Activated T-cell treated with anti-CD3 and anti-CD28 coated beads, Interleukin-2, amount 50 U/mL, for 72 hours (primary cell): ENCODE measurements at regions not wholly inside any gene's neighbourhood (a gene's known extent, or its start where the extent isn't known, plus 50 kb on each side); places are given as distances from the start of the nearest gene placed in this dataset.
"Not testable (repeated sequence)": the region's sequence is repeated elsewhere in the genome, so short reads cannot be mapped to it uniquely, and the experiment has no call there.

Source experiments
- ATAC-seq, 2 donors: fragments of 150-1000 bp; cut with Tn5 transposase; replicated peaks in 1 of 2; 2 replicates each; pipeline ENCODE4 v1.10.0; 2021; ENCODE audit warnings: moderate library complexity in 2 of 2, mild to moderate bottlenecking in 1 of 2
- DNase-seq, 2 donors: peaks; one replicate each; pipeline ENCODE4 v3.0.0; 2021 to 2022; ENCODE audit warnings: mixed read lengths in 1 of 2
- H3K27ac Mint-ChIP-seq: one replicate; pipeline ENCODE4 v1.8.0; 2022; ENCODE audit warnings: mild to moderate bottlenecking, moderate library complexity, mixed read lengths
- H3K27me3 Mint-ChIP-seq: one replicate; pipeline ENCODE4 v1.8.0; 2022; ENCODE audit warnings: low read depth, mixed read lengths
- H3K36me3 Mint-ChIP-seq, 2 donors: one replicate each; pipeline ENCODE4 v1.8.0; 2022; ENCODE audit warnings: mixed read lengths in 2 of 2, mild to moderate bottlenecking in 1 of 2; ENCODE audit not compliant: insufficient read depth in 2 of 2
- H3K4me1 Mint-ChIP-seq: one replicate; pipeline ENCODE4 v1.8.0; 2022; ENCODE audit warnings: low read depth, mixed read lengths
- H3K4me3 Mint-ChIP-seq, 2 donors: one replicate each; pipeline ENCODE4 v1.8.0; 2022; ENCODE audit warnings: mild to moderate bottlenecking in 2 of 2, mixed read lengths in 2 of 2, moderate library complexity in 2 of 2
- H3K9me3 Mint-ChIP-seq, 2 donors: one replicate each; pipeline ENCODE4 v1.8.0; 2022; ENCODE audit warnings: mixed read lengths in 2 of 2

DNA sequence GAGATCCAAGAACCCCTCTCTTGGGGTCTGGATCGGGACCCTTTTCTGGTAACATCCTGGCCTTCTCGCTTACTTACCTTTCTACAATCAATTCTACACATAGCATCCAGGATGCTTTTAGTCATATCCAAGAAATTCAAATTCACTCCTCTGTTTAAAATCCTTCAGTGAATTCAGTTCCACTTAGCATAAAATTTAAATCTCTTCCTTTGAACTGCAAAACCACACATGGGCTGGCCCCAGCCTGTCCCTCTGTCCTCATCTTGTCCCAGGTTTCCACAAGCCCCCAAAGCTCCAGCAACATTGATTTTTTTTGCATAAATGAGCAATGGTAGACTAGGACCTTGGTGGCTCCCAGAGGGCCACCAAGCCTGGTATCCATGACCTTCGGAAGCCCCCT, 96.4 kb upstream of the C16orf82 start:
- ATAC-seq (no peak), DNase-seq (no peak)
- no peaks in the 10 kb centered on the region for H3K36me3 Mint-ChIP-seq
- H3K4me3 Mint-ChIP-seq: no peak overlapping the region
- H3K27ac Mint-ChIP-seq: no peak overlapping the region
- no peaks in the 10 kb centered on the region for H3K27me3 Mint-ChIP-seq
- H3K4me1 Mint-ChIP-seq: no peaks in the 10 kb centered on the region
- no peaks in the 10 kb centered on the region for H3K9me3 Mint-ChIP-seq

DNA sequence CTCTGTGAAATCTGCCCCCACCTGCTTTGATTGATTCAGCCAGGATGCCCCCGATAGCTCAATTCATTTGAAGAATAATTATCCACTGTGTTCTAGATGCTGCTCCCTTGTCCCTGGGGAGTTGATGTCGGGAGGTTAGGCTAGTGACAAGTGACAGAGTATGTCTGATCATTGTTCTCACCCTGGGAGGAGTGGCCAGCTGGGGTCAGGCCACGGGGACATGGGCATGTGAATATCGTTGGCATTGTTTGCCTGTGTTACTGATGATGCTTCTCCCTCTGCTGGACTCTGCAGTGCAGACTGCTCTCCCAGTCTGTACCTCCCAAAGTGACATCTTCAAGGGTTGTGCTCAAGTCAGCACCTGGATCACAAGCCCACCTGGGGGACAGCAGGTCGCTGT, 89.9 kb upstream of the C16orf82 start:
- Mint-ChIP-seq H3K9me3 (no peaks in the 10 kb centered on the region), H3K27me3 (peaks cover 11% of the 10 kb centered on the region), H3K4me1 (no peaks in the 10 kb centered on the region), H3K4me3 (no peak overlapping the region), H3K27ac (no peak overlapping the region), H3K36me3 (no peaks in the 10 kb centered on the region)
- no peak for DNase-seq
- ATAC-seq: no peak

DNA sequence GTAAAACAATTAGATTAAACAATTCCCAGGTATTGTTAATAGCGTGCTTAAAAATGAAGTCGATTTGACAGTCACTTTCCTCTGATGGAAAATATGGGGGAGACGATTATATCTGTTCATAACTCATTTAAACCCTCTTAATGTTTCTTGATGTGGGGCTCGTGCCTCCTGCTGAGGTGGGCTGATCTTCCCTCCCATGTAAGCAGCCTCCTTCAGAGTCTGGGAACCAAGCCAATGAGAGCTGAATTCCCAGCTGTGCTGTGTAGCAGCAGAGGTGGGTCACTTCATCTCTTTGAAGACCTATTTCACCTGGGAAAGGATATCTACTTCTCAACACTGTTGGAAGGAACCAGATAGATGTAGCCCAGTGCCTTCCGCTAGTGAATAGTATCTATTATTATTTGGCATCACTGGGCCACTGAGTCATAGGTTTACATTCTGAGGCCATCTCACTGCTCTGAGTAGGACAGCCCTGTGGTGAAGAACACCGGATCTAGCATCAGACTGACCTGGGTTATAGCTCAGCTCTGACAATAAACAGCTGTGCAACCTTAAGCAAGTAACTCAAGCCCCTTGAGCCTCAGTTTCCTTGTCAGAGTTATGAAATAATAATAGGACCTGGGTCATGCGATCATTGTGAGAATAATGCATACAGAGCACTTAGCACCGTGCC, 85.3 kb upstream of the C16orf82 start:
- no peaks in the 10 kb centered on the region for H3K36me3 Mint-ChIP-seq
- no peak for ATAC-seq
- H3K27ac Mint-ChIP-seq: no peak overlapping the region
- no peak for DNase-seq
- peaks cover 21% of the 10 kb centered on the region for H3K27me3 Mint-ChIP-seq
- no peaks in the 10 kb centered on the region for H3K4me1 Mint-ChIP-seq
- no peaks in the 10 kb centered on the region for H3K9me3 Mint-ChIP-seq
- H3K4me3 Mint-ChIP-seq: no peak overlapping the region

DNA sequence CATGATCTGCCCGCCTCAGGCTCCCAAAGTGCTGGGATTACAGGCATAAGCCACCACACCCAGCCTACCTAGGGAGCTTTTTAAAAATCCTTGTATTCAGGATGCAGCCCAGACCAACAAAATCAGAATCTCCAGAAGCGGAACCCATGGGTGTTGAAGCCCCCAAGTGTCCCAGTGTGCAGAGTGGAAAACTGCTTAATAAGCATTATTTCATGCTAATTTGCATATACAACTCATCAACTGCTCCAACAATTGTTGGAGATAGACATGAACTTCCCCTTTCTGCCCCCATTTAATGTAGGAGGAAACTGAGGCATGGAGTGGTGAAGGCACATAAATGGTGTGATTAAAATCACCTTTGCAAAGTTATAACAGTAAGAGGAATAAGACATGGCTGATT, 84.3 kb upstream of the C16orf82 start:
- ATAC-seq (no peak), DNase-seq (no peak)
- Mint-ChIP-seq H3K4me3 (no peak overlapping the region), H3K36me3 (no peaks in the 10 kb centered on the region), H3K27me3 (peaks cover 27% of the 10 kb centered on the region), H3K27ac (no peak overlapping the region), H3K9me3 (no peaks in the 10 kb centered on the region), H3K4me1 (no peaks in the 10 kb centered on the region)

DNA sequence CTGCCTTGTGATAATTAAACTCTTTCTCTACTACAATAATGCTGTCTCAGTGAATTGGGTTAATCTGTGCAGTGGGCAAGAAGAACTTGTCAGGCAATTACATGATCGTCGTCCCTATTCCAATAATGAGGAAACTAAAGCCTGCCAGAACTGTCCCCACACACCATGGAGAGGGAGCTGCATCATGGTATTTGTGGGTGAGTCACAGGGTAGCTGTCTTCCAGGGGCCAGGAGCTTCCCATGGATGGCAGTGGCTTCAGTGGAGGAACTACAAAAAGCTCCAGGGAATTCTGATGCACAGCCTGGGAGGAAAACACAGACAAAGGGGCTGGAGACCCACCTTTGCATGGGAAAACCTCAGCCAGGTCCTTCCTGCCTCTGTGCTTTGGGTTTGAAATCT, 83.3 kb upstream of the C16orf82 start:
- Mint-ChIP-seq H3K9me3 (no peaks in the 10 kb centered on the region), H3K4me1 (no peaks in the 10 kb centered on the region), H3K36me3 (no peaks in the 10 kb centered on the region), H3K27ac (no peak overlapping the region), H3K4me3 (no peak overlapping the region), H3K27me3 (peaks cover 27% of the 10 kb centered on the region)
- DNase-seq: no peak
- no peak for ATAC-seq

DNA sequence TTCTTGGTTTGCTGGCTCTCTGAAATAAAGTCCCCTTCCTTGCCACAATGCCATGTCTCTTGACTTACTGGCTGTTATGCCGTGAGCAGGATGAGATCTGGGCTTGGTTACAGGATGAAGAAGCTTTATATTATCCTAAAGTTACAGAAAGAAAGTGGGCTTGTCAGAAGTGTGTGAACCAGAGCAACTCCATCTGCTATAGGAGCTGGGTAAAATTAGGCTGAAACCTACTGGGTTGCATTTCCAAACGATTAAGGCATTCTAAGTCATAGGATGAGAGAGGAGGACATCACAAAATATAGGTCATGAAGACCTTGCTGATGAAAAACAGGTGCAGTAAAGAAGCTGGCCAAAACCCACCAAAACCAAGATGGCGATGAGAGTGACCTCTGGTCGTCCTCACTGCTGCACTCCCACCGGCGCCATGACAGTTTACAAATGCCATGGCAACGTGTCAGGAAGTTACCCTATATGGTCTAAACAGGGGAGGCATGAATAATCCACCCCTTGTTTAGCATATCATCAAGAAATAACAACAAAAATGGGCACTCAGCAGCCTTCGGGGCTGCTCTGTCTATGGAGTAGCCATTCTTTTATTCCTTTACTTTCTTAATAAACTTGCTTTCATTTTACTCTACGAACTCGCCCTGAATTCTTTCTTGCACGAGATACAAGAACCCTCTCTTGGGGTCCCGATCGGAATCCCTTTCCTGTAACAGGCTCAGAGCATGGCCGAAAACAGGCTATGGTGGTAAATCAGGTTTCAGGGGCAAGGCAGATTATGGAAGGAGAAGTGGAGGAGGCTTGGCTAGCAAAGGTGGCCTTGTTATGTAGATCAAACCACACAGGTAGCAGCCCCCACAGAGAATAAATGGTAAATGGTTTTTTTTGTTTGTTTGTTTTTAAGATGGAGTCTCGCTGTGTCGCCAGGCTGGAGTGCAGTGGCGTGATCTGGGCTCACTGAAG, 81.3 kb upstream of the C16orf82 start:
- Mint-ChIP-seq H3K9me3 (no peaks in the 10 kb centered on the region), H3K4me3 (no peak overlapping the region), H3K27me3 (peaks cover 16% of the 10 kb centered on the region), H3K36me3 (no peaks in the 10 kb centered on the region), H3K4me1 (no peaks in the 10 kb centered on the region), H3K27ac (no peak overlapping the region)
- DNase-seq (no peak), ATAC-seq (no peak)

DNA sequence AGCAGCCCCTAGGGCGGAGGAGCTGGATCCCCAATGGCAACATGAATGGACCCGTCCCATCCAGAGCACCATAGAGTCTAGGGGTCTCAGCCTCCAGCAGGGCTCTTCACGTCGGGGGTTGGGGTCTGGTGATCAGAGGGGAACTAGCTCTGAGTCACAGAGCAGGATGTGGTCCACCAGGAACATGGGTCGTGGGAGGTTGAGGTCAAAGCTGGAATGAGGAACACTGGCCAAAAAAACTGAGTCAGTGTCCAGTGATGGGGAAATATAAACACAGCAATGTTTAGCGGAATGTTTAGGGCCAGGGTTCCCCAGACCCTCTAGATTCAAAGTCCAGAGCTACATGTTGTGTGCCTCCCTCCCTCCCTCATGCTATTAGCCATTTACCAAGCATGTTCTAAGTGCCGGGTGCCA, 79.1 kb upstream of the C16orf82 start:
- Mint-ChIP-seq H3K4me1 (no peaks in the 10 kb centered on the region), H3K9me3 (no peaks in the 10 kb centered on the region), H3K36me3 (no peaks in the 10 kb centered on the region), H3K27me3 (peaks cover 24% of the 10 kb centered on the region), H3K4me3 (no peak overlapping the region), H3K27ac (no peak overlapping the region)
- no peak for ATAC-seq
- no peak for DNase-seq

DNA sequence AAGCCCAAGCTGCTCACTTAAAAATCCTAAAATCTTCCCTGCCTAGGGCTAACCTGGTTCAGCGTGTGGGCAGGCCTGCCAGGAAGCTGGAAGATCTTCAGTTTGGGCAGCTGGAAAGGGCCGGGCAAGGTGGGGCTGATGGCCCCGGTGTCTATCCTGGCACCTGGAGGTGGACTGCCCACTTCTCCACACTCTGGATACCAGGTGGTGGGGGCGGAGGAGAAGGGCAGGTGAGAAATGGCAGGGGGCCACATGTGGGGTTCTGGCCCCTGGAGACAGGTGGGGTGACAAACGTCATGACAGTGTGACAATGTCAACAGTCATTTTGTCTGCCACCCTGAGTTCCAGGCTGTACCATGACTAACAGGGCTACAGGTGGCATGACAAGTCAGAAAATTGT, 78.5 kb upstream of the C16orf82 start:
- H3K9me3 Mint-ChIP-seq: no peaks in the 10 kb centered on the region
- ATAC-seq: no peak
- no peaks in the 10 kb centered on the region for H3K36me3 Mint-ChIP-seq
- no peak overlapping the region for H3K27ac Mint-ChIP-seq
- H3K4me1 Mint-ChIP-seq: no peaks in the 10 kb centered on the region
- no peak for DNase-seq
- no peak overlapping the region for H3K4me3 Mint-ChIP-seq
- H3K27me3 Mint-ChIP-seq: peaks cover 25% of the 10 kb centered on the region

DNA sequence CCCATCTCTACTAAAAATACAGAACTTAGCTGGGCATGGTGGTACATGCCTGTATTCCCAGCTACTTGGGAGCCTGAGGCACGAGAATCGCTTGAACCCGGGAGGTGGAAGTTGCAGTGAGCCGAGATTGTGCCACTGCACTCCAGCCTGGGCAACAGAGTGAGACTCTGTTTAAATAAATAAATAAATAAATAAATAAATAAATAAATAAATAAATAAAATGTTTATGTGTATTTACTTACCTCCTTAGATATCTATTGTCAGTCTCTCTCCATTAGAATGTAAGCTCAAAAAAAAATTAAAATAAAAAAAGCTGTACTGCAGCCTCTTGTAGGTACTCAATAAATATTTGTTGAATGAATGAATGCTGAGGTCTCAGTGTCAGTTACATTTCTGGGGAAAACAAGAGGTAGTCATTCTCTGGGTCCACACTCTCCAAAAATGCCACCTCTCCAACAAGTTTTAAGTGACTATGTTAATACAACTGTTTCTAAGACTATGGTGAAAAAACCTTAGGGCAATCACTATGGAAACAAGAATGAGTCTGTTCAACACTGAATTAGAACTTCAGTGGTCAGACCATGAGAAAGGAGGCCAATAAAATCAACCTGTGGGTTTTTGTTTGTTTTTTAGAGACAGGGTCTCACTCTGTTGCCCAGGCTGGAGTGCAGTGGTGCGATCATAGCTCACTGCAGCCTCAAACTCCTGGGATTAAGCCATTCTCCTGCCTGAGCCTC, 76.2 kb upstream of the C16orf82 start:
- not testable (repeated sequence) for H3K4me3 Mint-ChIP-seq, H3K4me1 Mint-ChIP-seq, DNase-seq, H3K36me3 Mint-ChIP-seq, ATAC-seq, H3K27ac Mint-ChIP-seq, H3K9me3 Mint-ChIP-seq
- peaks cover 31% of the 10 kb centered on the region for H3K27me3 Mint-ChIP-seq

DNA sequence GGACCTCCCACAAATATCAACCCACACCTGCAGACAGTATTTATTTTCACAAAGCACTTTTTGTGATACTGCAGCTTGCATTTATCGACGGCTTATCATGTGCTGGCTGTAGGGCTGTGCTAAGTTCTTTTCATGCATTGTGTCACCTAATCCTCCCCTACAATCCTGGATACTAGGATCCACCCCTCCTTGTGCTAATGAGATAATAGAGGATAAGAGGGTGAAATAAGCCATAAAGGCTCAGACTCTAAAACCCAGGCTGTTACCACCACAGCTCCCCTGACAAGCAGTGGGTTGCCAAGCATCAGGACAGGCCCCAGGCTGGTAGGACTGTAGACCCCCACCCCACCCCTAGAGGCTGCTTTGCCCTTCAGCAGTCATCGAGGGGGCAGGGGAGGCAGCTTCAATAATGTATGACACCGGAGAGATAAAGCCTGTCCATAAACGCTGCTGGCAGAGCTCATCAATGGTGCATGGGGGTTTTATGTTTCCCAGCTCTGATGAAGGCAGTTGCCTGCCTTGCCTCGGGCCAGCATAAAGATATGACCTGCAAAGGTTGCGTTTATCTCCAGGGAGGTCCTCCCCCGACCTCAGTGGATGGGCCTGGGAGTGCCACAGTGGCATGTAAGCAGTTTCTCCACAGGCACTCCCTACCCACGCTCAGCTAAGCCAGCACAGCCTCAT, 73.9 kb upstream of the C16orf82 start:
- DNase-seq: no peak
- no peak overlapping the region for H3K4me3 Mint-ChIP-seq
- no peak overlapping the region for H3K27ac Mint-ChIP-seq
- no peak for ATAC-seq
- H3K4me1 Mint-ChIP-seq: no peaks in the 10 kb centered on the region
- H3K36me3 Mint-ChIP-seq: peaks cover 0 to 3% of the 10 kb centered on the region in 2 donors
- no peaks in the 10 kb centered on the region for H3K9me3 Mint-ChIP-seq
- H3K27me3 Mint-ChIP-seq: peaks cover 31% of the 10 kb centered on the region

DNA sequence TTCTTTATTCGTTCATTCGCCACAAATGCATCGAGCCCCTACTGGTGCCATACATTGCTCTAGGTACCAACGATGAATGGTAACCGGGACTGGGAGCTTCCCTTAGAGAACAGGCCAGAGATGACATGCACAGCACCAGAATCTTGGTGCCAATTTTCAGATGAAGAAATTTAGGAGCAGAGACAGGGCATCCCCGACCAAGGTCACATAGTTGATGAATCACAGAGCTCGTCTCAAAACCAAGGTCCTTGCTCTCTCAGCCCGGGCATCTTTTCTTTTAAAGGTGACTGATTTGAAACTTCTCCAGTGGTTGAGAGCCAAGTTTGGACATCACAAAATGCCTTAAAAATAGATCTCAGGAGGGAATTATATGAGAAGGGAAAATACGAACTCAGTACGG, 73.2 kb upstream of the C16orf82 start:
- H3K36me3 Mint-ChIP-seq: peaks cover 0 to 3% of the 10 kb centered on the region in 2 donors
- H3K9me3 Mint-ChIP-seq: no peaks in the 10 kb centered on the region
- H3K4me1 Mint-ChIP-seq: no peaks in the 10 kb centered on the region
- DNase-seq: no peak
- no peak for ATAC-seq
- H3K27me3 Mint-ChIP-seq: peaks cover 36% of the 10 kb centered on the region
- no peak overlapping the region for H3K4me3 Mint-ChIP-seq
- no peak overlapping the region for H3K27ac Mint-ChIP-seq

DNA sequence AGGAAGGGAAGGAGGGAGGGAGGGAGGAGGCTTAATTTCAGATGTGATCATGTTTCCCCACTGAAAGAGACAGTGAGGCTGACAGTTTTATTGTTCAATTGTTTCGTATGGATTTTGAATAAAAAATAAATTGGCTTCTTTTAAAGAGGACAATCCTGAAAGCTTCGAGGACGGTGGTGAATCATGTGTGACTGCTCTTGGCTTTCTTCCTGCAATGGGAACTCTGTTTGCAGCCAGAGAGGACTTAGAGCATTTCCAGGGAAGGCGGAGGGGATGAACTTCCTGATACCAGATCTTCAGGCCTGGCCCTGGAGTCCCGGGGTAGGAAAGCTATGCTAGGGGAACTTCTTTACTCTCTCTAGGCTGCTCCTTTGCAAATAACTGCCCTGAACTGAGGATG, 72.8 kb upstream of the C16orf82 start:
- no peak for ATAC-seq
- DNase-seq: no peak
- Mint-ChIP-seq H3K9me3 (no peaks in the 10 kb centered on the region), H3K4me1 (no peaks in the 10 kb centered on the region), H3K36me3 (peaks cover 0 to 3% of the 10 kb centered on the region in 2 donors), H3K27me3 (peaks cover 40% of the 10 kb centered on the region), H3K4me3 (no peak overlapping the region), H3K27ac (no peak overlapping the region)

DNA sequence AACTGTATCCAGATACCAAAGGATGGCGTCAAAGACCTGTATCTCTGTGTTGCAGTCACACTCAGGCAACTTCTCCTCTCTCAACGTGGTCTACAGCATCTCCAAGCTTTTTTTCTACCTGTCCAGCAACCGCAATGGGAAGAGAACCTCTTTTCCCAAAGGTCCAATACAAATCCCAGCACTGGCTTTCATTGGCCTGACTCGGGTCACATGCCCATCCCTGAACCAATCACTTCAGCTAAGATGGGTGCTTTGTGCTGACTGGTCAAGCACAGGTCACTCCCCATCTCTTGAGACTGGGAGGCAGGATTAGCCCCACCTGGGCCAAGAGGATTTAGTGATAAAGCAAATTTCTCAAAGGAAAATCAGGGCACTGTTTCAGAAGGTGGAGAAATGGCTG, 71.2 kb upstream of the C16orf82 start:
- Mint-ChIP-seq H3K36me3 (peaks cover 0 to 3% of the 10 kb centered on the region in 2 donors), H3K27me3 (peaks cover 40% of the 10 kb centered on the region), H3K4me1 (no peaks in the 10 kb centered on the region), H3K27ac (no peak overlapping the region), H3K4me3 (no peak overlapping the region), H3K9me3 (no peaks in the 10 kb centered on the region)
- DNase-seq: no peak
- no peak for ATAC-seq
